HEK293T (cell line): ENCODE measurements at regions not wholly inside any gene's neighbourhood (a gene's known extent, or its start where the extent isn't known, plus 50 kb on each side); places are given as distances from the start of the nearest gene placed in this dataset.

ENCODE experiments used
- CTCF ChIA-PET: fragments of 350-600 bp; formaldehyde crosslinking; extraction: SDS; loops from one replicate; lab custom pipeline; 2021; ENCODE audit warnings: antibody characterized with exemption, inconsistent platforms; lab: Yijun Ruan, JAX
- POLR2A ChIA-PET: fragments of 350-600 bp; formaldehyde crosslinking; extraction: SDS; loops from one replicate; lab custom pipeline; 2020; ENCODE audit warnings: antibody characterized with exemption, inconsistent platforms; lab: Yijun Ruan, JAX
- DNase-seq: peaks from one replicate; pipeline ENCODE4 v3.0.0; 2012; ENCODE audit warnings: mixed read lengths; ENCODE audit errors: extremely low spot score
- ARNT ChIP-seq: fragments of 450-650 bp; IDR thresholded peaks from 2 replicates; pipeline ENCODE4 v1.6.1; 2017; ENCODE audit warnings: mild to moderate bottlenecking
- BHLHE40 ChIP-seq: fragments of 450-650 bp; IDR thresholded peaks from 2 replicates; pipeline ENCODE4 v1.6.1; 2016; ENCODE audit warnings: mild to moderate bottlenecking, moderate library complexity, borderline replicate concordance
- CTBP1 ChIP-seq: fragments of 450-650 bp; IDR thresholded peaks from 2 replicates; pipeline ENCODE4 v1.6.1; 2016; ENCODE audit warnings: borderline replicate concordance
- ELF4 ChIP-seq: fragments of 450-650 bp; IDR thresholded peaks from 2 replicates; pipeline ENCODE4 v1.6.1; 2017; ENCODE audit warnings: antibody characterized with exemption
- FOXA1 ChIP-seq: fragments of 450-650 bp; IDR thresholded peaks from 2 replicates; pipeline ENCODE4 v1.6.1; 2016; ENCODE audit warnings: mild to moderate bottlenecking
- FOXK2 ChIP-seq: fragments of 450-650 bp; IDR thresholded peaks from 2 replicates; pipeline ENCODE4 v1.6.1; 2016; ENCODE audit warnings: mild to moderate bottlenecking
- FOXM1 ChIP-seq: fragments of 450-650 bp; IDR thresholded peaks from 2 replicates; pipeline ENCODE4 v1.6.1; 2017; ENCODE audit warnings: mild to moderate bottlenecking, borderline replicate concordance
- HDGF ChIP-seq: fragments of 450-650 bp; IDR thresholded peaks from 2 replicates; pipeline ENCODE4 v1.6.1; 2017; ENCODE audit warnings: antibody characterized with exemption, borderline replicate concordance
- L3MBTL2 ChIP-seq: fragments of 450-650 bp; conservative IDR thresholded peaks from 2 replicates; pipeline ENCODE4 v1.6.1; 2016; ENCODE audit warnings: mild to moderate bottlenecking
- LEF1 ChIP-seq: fragments of 450-650 bp; IDR thresholded peaks from 2 replicates; pipeline ENCODE4 v1.6.1; 2017; ENCODE audit warnings: mild to moderate bottlenecking, borderline replicate concordance
- NFRKB ChIP-seq: fragments of 450-650 bp; IDR thresholded peaks from 2 replicates; pipeline ENCODE4 v1.6.1; 2016; ENCODE audit warnings: mild to moderate bottlenecking, moderate library complexity
- PKNOX1 ChIP-seq: fragments of 450-650 bp; IDR thresholded peaks from 2 replicates; pipeline ENCODE4 v1.6.1; 2016
- SP1 ChIP-seq: fragments of 450-650 bp; IDR thresholded peaks from 2 replicates; pipeline ENCODE4 v1.6.1; 2017
- SUZ12 ChIP-seq: fragments of 450-650 bp; IDR thresholded peaks from 2 replicates; pipeline ENCODE4 v1.6.1; 2016; ENCODE audit warnings: mild to moderate bottlenecking
- TARDBP ChIP-seq: fragments of 450-650 bp; IDR thresholded peaks from 2 replicates; pipeline ENCODE4 v1.6.1; 2016
- ZNF384 ChIP-seq: fragments of 450-650 bp; IDR thresholded peaks from 2 replicates; pipeline ENCODE4 v1.6.1; 2016

- no peak for TF ChIP-seq NFRKB
- no peak for TF ChIP-seq BHLHE40
- TF ChIP-seq TARDBP, result no peak
- TF ChIP-seq SUZ12, result no peak
- no peak for TF ChIP-seq ZNF384
- no peak for TF ChIP-seq HDGF
- TF ChIP-seq PKNOX1, result no peak
- no peak for TF ChIP-seq FOXA1
- POLR2A ChIA-PET, result interaction anchor here (0.8 kb wide), 1 partner anchor 9 kb away, joined by 4 read pairs; no protein-coding TSS in a partner anchor
- CTCF ChIA-PET, result no interaction called here
- no peak for DNase-seq
These were observed 773.6 kb upstream of the B3GALT2 start for GRCh38 chr1:193960040-193960439.

- TF ChIP-seq PKNOX1 (no peak), LEF1 (no peak), SUZ12 (no peak), HDGF (no peak), TARDBP (no peak), NFRKB (no peak), FOXK2 (no peak), FOXA1 (no peak)
- POLR2A ChIA-PET, result no interaction called here
- DNase-seq, result no peak
- CTCF ChIA-PET, result no interaction called here
These were observed 771.2 kb upstream of the B3GALT2 start for GRCh38 chr1:193957556-193958095.

DNA sequence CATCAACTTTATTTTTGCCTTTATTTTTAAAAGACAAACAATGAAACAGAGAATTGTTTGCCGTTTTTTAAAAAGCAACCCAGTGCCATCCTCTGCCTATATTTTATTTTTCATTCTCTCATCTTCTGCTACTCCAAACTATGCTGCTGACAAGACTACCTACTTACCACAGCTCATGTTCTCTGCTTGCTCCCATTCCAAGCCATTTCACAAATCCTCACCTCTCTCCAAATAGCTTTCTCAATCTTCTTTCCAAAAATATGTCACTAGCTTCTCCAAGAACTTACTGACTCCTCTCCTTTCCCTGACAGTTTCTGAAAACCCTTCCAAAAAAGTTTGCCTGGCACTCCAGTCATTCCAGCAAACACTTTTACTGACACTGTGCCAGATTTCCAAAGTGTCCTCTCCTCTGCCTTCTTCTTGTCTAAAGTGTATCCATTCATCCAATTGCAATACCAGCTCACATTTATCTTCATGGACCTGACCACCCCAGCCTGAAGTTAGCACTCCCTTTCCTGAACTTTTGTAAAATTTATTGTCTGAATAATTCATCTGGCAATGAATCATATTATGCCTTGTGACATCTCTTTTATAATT is 766.5 kb upstream of the B3GALT2 start:
- CTCF ChIA-PET, result no interaction called here
- POLR2A ChIA-PET, result no interaction called here
- TF ChIP-seq BHLHE40 (no peak), SP1 (no peak), FOXM1 (no peak), L3MBTL2 (no peak), CTBP1 (no peak), NFRKB (no peak), SUZ12 (no peak), FOXA1 (no peak), ZNF384 (no peak), FOXK2 (no peak), LEF1 (no peak), TARDBP (no peak)

GRCh38 chr1:193951984-193952383 is 765.6 kb upstream of the B3GALT2 start:
- TF ChIP-seq LEF1 (no peak), PKNOX1 (no peak), FOXM1 (no peak), L3MBTL2 (no peak), TARDBP (no peak), ELF4 (no peak), FOXK2 (no peak), FOXA1 (no peak), HDGF (no peak), SUZ12 (no peak), ARNT (no peak), CTBP1 (no peak), ZNF384 (no peak), SP1 (no peak), NFRKB (no peak), BHLHE40 (no peak)
- DNase-seq, result no peak
- POLR2A ChIA-PET, result no interaction called here
- CTCF ChIA-PET, result no interaction called here

More for the DNA sequence above, 766.5 kb upstream of the B3GALT2 start:
- no peak for DNase-seq

GRCh38 chr1:193944454-193944853 is 758.0 kb upstream of the B3GALT2 start:
- TF ChIP-seq BHLHE40 (no peak), FOXA1 (no peak), FOXM1 (no peak), ELF4 (no peak), PKNOX1 (no peak), LEF1 (no peak), NFRKB (no peak), CTBP1 (no peak), FOXK2 (no peak)
- ChIA-PET CTCF (no interaction called here), POLR2A (no interaction called here)
- DNase-seq, result no peak
